ENCODE measurements at regions not wholly inside any gene's neighbourhood (a gene's known extent, or its start where the extent isn't known, plus 50 kb on each side); places are given as distances from the start of the nearest gene placed in this dataset.

- TF ChIP-seq SUZ12 (IDR thresholded peaks at IDR 0.05; ENCODE audit: extremely low read depth, insufficient read depth, insufficient read length) (no peak), YY1 (IDR thresholded peaks at IDR 0.05; ENCODE audit: insufficient read depth, insufficient read length) (no peak)
Measured at GRCh38 chr12:87378526-87378925, 650.7 kb downstream of the C12orf50 start.
